Skeletal muscle satellite cell (primary cell): ENCODE measurements at regions not wholly inside any gene's neighbourhood (a gene's known extent, or its start where the extent isn't known, plus 50 kb on each side); places are given as distances from the start of the nearest gene placed in this dataset.

Source experiments
- H3K27me3 ChIP-seq: 2 replicates; pipeline ENCODE4 v1.7.0; 2013; ENCODE audit warnings: low read length; ENCODE audit not compliant: control insufficient read depth, insufficient read depth
- H3K36me3 ChIP-seq: 2 replicates; pipeline ENCODE4 v1.7.0; 2013; ENCODE audit warnings: mild to moderate bottlenecking, control low read depth, low read length; ENCODE audit not compliant: insufficient read depth
- H3K4me1 ChIP-seq: 2 replicates; pipeline ENCODE4 v1.7.0; 2013; ENCODE audit warnings: low read length; ENCODE audit not compliant: control insufficient read depth, insufficient read depth
- H3K4me2 ChIP-seq: 2 replicates; pipeline ENCODE4 v1.7.0; 2013; ENCODE audit warnings: mild to moderate bottlenecking, low read length
- H3K4me3 ChIP-seq: 2 replicates; pipeline ENCODE4 v1.7.0; 2013; ENCODE audit warnings: low read length
- H3K9ac ChIP-seq: 2 replicates; pipeline ENCODE4 v1.7.0; 2013; ENCODE audit warnings: mild to moderate bottlenecking, low read depth, low read length, moderate library complexity
- H3K9me3 ChIP-seq: replicated peaks from 2 replicates; pipeline ENCODE4 v1.7.0; 2013; ENCODE audit warnings: mild to moderate bottlenecking, control low read depth, low read length

DNA sequence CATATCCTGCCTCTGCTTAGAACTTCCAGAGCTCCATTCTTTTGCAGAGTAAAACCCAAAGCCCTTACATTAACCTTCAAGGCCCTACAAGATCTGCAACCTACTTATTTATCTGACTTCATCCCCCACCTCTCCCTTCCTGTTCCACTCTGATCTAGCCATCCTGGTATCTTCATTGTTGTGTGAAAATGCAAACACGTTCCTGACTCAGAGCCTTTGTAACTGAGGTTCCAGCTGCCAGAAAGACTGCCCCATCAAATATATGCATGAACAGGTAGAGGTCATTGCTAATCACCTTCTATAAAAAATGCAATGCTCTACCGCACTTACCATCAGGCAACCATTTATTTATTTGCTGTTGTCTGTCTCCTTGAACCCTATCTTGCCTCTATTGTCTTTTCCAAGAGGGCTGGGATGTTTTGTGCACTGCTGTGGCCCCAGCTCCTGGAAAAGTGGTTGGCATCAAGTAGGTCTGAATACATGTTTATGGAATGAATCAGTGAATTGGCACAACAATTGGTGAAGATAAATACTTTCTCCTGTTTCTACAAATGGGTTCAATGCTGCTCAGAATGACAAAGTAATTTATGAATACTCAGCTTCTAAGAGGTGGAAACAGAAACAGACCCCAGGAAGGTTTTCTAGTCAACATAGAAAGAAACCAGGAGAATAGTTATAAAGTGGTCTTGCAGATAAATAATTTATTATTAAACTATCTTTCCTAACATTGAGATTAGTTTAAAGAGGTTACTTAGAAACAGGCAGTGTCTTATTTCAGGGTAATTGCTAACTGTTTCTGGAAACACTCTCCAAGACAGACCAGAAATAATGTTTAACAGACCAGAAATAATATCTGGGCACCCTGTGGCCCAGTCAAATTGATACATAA lies 230.6 kb upstream of the CD180 start:
- Histone ChIP-seq H3K9ac (no peak overlapping the region), H3K4me3 (no peak overlapping the region), H3K27me3 (no peaks in the 10 kb centered on the region), H3K4me1 (peaks cover 3% of the 10 kb centered on the region), H3K4me2 (no peak overlapping the region), H3K36me3 (no peaks in the 10 kb centered on the region), H3K9me3 (no peaks in the 10 kb centered on the region)

DNA sequence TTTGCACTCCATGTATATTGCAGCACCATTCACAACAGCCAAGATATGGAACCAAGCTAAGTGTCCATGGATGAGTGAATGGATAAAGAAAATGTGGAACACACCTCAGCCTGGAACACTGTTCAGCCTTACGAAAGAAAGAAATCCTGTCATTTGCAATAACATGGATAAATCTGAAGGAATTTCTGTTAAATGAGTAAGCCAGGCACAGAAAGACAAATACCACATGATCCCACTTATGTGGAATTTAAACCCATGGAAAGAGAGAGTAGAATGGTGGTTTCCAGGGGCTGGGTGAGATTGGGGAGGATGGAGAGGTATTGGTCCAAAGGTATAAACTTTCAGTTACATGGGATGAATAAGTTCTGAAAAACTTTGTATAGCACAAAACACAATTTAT lies 228.9 kb upstream of the CD180 start:
- Histone ChIP-seq H3K9ac (no peak overlapping the region), H3K36me3 (no peaks in the 10 kb centered on the region), H3K9me3 (no peaks in the 10 kb centered on the region), H3K27me3 (no peaks in the 10 kb centered on the region), H3K4me3 (no peak overlapping the region), H3K4me1 (peaks cover 3% of the 10 kb centered on the region), H3K4me2 (no peak overlapping the region)

DNA sequence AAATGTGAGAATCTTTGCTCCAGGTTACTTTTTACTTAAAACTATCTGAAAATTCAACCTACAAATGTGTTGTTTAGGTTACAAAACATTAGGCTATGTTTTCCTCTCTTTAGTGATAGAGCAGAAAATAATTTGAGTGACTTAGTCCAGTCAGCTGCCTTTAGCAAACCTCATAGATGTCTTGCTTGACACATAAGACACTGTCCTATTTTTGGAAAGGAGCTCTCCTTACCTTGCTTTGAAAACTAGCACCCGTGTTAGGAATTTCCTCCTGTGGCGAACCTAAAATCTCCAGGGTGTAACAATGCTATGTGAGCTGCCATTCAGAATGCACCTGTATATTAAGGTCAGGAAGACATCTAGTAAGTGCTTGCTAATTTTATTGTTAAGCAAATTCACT lies 221.2 kb upstream of the CD180 start:
- Histone ChIP-seq H3K4me2 (no peak overlapping the region), H3K9ac (no peak overlapping the region), H3K9me3 (no peaks in the 10 kb centered on the region), H3K4me3 (no peak overlapping the region), H3K27me3 (no peaks in the 10 kb centered on the region), H3K4me1 (no peaks in the 10 kb centered on the region), H3K36me3 (no peaks in the 10 kb centered on the region)

DNA sequence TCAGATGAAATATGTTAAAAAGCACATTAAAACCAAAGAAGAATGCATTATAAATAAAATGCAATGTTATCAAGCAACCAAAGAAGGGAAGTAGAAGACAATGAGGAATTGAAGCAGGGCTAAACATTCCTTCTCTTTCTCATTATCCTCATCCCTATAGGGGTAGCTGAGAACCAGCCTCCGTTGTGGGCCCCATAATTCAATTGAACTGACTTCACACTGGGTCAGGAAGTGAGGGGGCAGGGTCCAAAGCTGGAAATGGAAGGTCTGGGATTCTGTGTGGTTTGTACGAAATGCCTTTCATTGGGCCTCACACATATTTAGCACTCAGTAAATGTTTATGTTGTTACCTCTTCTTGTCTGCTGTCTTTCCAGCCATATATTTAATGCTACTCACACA lies 220.4 kb upstream of the CD180 start:
- no peaks in the 10 kb centered on the region for H3K36me3 ChIP-seq

DNA sequence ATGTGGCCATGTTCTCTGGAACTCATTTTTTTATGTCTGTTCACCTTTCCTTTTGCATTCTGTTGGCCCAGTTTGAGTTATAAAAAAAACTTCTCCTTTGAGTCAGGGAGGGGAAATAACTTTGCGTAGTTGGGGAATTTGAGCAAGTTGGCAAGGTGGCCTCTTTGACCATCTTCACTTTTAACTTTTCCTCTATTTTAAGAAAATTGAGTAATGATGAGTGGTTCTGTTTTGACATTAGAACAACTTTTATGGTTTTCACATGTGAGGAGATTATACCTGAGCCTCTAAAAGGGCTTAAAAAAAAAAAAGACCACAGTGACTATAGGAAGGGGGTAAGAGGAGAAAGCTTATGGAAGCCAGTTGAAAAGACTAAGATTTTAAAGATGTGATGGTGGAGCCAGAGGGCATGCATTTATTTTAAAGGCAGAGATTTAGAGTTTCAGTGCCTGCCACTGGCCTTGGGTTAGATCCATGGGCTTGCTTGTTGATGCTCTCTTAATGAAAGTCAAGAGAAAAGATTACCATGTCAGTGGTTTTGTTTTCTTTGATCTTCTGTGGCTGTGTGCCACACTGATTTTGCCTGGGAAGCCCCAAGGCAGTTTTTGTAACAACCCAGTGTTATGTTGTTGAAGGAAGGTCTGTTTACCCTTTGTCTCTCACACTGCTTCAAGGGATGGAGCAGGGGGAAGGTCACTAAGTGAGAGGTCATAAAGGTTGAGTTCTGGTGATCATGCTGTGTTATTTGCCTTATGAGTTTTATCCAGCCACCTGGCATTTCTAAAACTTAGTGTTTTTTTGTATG lies 219.7 kb upstream of the CD180 start:
- Histone ChIP-seq H3K9ac (no peak overlapping the region), H3K4me1 (no peaks in the 10 kb centered on the region), H3K4me2 (no peak overlapping the region), H3K4me3 (no peak overlapping the region), H3K36me3 (no peaks in the 10 kb centered on the region), H3K27me3 (no peaks in the 10 kb centered on the region), H3K9me3 (no peaks in the 10 kb centered on the region)

More for the DNA sequence above, 220.4 kb upstream of the CD180 start:
- no peak overlapping the region for H3K4me3 ChIP-seq
- no peak overlapping the region for H3K9ac ChIP-seq
- H3K27me3 ChIP-seq: no peaks in the 10 kb centered on the region
- no peaks in the 10 kb centered on the region for H3K9me3 ChIP-seq
- H3K4me2 ChIP-seq: no peak overlapping the region
- no peaks in the 10 kb centered on the region for H3K4me1 ChIP-seq

DNA sequence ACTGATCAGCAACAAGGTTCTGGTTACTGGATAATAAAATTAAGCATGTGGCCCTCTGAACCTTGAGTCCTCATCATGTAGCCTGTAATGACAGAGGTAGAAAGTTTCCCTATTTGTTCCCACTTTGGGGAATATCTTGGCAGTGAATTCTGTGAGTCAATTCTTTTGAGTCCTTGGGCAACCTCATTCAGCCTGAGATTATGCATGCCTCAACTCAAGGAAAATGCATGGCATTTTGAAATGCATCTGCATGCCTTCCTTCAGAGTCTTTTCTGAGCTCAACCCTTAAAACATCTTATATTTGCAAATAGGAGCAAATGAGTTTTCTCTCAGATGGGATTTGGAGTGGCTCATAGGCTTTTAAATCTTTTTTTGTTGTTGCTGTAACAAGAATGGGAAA lies 218.1 kb upstream of the CD180 start:
- Histone ChIP-seq H3K4me3 (no peak overlapping the region), H3K4me2 (no peak overlapping the region), H3K9me3 (no peaks in the 10 kb centered on the region), H3K4me1 (no peaks in the 10 kb centered on the region), H3K27me3 (no peaks in the 10 kb centered on the region), H3K36me3 (no peaks in the 10 kb centered on the region), H3K9ac (no peak overlapping the region)

DNA sequence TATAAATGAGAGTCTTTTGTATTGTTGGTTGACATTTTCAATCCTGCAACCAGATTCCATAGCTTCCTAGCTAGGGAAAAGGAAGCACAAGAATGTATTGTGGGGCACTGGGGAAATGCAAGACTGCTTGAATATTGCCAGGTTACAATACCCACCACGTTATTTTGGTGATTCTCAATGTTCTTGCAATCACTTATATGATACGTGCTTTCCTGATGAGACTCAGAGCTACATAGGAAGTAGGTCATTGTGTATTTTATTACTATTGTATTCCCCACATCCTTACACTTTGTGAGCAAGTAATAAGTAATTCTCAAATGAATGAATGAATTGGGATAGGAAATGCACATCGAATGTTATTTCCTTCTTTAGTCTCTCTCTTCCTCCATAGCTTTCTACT lies 217.1 kb upstream of the CD180 start:
- no peaks in the 10 kb centered on the region for H3K4me1 ChIP-seq
- no peak overlapping the region for H3K9ac ChIP-seq
- no peak overlapping the region for H3K4me2 ChIP-seq
- H3K4me3 ChIP-seq: no peak overlapping the region
- H3K9me3 ChIP-seq: no peaks in the 10 kb centered on the region
- no peaks in the 10 kb centered on the region for H3K36me3 ChIP-seq
- no peaks in the 10 kb centered on the region for H3K27me3 ChIP-seq

DNA sequence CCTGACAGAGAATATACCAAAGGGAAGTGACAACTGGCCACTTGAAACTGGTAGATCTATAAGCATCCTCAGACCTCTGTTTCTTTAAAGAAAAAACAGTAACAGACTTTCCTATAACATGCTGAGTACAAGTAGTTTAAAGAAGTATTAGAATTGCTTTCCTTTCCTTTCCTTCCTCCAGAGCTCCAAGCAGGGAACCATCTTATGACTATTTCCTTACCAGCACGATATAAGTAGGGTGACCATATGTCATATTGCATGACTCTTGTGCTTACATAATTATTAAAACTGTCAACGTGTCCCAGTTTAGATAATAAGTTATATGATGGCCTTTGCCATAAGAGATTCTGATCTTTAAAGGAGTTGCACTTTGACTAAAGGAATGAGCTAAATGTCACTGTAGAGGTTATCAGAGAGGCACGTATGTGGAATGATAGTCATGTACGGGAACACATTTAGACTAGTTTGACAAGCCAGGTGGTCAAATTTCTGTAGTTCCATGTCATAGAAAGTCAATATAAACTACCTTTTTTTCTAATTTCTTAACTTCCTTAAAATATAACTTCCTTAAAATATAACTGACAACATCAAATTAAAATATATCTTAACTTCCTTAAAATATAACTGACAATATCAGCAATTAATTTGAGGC lies 212.7 kb upstream of the CD180 start:
- Histone ChIP-seq H3K4me3 (no peak overlapping the region), H3K4me1 (peaks cover 10% of the 10 kb centered on the region), H3K9me3 (no peaks in the 10 kb centered on the region), H3K27me3 (no peaks in the 10 kb centered on the region), H3K36me3 (no peaks in the 10 kb centered on the region), H3K9ac (no peak overlapping the region), H3K4me2 (no peak overlapping the region)

DNA sequence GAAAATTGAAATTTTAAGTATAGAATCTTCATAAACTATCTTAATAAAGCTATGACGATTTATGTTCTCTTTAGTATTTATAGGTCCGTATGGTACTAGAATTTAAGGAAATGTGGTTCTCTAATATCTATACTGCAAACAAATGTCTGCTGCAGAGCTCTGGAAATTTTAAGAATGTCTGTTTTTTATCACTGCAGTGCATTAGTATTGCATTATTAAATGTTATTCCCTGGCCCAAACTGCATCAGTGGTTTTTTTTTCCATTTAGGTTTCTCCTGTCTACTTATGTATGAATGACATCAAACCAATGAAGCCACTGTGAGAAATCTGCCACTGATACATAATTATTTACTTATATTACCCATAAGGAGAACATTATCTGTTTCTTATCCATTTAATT lies 211.4 kb upstream of the CD180 start:
- Histone ChIP-seq H3K36me3 (no peaks in the 10 kb centered on the region), H3K4me1 (peaks cover 18% of the 10 kb centered on the region), H3K4me3 (no peak overlapping the region), H3K4me2 (no peak overlapping the region), H3K9me3 (no peaks in the 10 kb centered on the region), H3K9ac (no peak overlapping the region), H3K27me3 (no peaks in the 10 kb centered on the region)

DNA sequence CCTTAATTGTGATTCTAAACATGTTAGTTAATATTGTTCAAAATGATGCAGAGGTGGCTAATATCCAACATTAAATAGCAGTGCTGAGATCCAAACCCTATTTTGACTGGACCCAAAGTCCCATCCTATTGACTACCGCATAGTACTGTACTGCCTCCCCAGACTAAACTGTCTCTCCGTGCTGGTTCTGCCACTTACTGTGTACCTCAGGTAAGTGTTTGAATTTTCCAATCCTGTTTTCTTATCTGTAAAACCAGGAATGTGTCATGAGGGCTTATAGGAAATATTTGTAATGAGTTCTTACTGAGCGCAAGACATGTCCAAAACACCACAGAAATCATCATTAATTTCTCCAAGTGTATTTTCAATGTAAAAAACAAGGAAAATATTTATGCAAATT lies 209.2 kb upstream of the CD180 start:
- Histone ChIP-seq H3K9ac (no peak overlapping the region), H3K36me3 (no peaks in the 10 kb centered on the region), H3K4me3 (no peak overlapping the region), H3K9me3 (no peaks in the 10 kb centered on the region), H3K4me2 (no peak overlapping the region), H3K27me3 (no peaks in the 10 kb centered on the region), H3K4me1 (peaks cover 22% of the 10 kb centered on the region)

DNA sequence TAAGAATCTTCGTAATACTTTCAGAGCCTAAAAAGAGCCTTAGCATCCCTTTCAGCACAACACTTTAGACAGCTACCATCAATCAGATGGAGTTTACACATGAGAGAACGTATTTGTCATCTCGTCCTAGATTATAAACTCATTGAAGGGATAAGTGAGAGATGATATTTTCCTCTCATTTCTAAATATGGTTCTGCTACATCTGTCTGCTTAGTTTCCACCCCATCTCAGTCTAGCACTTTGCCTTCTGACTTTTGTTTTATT lies 208.4 kb upstream of the CD180 start:
- H3K9me3 ChIP-seq: no peaks in the 10 kb centered on the region
- H3K27me3 ChIP-seq: no peaks in the 10 kb centered on the region
- H3K36me3 ChIP-seq: no peaks in the 10 kb centered on the region
- H3K9ac ChIP-seq: no peak overlapping the region
- H3K4me1 ChIP-seq: peaks cover 26% of the 10 kb centered on the region
- H3K4me2 ChIP-seq: peak overlapping the region; percentile 30
- H3K4me3 ChIP-seq: no peak overlapping the region
